HG03066 (cell line): ENCODE measurements at regions not wholly inside any gene's neighbourhood (a gene's known extent, or its start where the extent isn't known, plus 50 kb on each side); places are given as distances from the start of the nearest gene placed in this dataset.
"Not testable (repeated sequence)": the region's sequence is repeated elsewhere in the genome, so short reads cannot be mapped to it uniquely, and the experiment has no call there.

ENCODE experiments used
- ATAC-seq: cut with Tn5 transposase; IDR thresholded peaks from one replicate; pipeline ENCODE4 v1.9.1; 2021; ENCODE audit warnings: low read depth; ENCODE audit not compliant: unreplicated experiment

DNA sequence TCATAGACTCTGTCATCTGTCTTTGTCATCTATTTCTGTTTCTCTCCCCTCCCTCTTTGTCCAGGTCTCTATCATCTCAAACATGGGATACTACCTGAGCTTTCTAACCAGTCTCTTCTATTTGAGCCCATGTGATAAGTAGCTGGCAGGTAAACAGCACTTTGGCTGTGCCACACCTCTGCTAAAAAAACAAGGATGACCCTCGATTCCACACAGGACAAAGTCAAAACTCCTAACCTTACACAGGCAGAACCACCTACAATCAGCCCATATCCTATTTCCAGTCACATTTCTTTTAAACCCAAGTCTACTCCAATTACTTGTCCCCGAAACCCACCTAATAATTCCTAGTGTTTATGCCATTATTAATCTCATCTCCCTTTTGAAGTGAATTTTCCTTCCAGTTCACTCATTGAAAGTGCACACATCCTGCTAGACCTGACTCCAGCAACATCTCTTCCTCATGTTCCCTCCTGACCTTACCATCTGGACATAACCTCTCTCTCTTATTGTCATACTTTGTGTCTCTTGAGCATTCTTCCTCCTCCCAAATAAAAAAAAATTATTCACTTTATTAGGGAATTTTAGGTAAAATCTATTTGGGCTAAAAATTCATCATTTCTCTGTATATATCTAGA, 256.1 kb upstream of the ONECUT1 start:
- ATAC-seq = no peak

DNA sequence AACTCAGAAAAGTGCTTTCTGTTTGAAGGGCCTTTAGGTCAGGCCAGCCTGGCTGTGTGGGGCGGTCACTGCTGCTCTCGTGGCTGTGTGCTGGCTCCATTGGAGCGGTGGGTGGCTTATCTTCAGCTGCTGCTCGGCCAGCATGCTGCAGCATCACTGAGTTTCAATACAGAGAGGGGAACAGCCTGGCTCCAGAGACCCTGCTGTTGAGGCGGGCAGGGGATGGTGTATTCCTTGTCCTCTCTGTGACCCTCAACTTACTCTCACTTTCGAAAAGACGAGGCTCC, 248.5 kb upstream of the ONECUT1 start:
- no peak for ATAC-seq

DNA sequence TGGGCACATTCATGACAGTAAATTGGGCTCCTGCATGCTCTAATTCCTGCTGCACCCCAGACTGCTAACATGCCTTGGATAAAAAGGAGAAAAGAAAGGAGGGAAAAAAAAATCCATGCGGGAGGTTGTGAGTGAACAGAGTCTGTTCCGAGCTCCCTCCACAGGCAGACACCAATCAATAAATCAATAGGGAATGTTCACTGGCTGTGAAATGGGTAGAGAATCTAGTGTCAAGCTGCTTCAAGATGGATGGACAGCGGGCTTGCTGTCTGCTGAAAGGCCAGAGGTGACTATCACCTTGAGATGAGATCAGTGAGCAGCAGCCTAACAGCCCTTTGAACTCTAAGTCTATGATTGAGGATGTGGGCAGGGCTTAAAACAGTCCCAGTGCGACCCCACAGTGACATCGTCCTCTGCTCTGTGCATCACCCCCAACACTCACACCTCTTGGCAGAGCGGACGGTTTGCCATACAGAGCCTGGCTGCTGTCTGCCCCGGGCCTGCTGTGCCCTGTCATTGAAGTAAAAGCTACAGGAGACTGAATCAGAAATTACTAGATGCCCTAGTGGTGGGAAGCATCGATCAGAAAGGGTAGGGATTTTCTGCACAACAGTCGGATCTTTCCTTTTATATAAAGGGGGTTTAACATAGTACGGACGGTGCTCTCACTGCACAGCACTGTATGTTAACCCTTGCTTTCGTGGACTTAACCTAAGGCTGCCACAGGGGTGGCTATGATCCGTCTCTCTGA, 247.9 kb upstream of the ONECUT1 start:
- no peak for ATAC-seq

DNA sequence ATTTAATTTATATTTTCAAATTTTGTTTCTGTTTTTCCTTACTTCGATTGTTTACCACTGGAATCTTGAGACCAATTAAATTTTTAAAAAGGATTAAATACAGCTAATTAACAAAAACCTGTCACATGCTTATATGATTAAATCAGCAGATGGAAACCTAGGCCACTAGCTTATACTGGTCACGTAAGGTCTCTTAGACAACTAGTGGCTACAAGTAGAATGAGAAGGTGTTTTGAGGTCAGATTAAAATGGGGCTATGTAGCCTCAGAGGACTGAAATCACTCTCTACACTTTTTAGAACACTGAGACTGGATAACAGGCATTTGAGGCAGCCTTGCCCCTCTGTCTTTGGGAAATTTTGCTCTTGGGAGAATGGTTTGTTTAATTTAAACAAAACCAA, 246.5 kb upstream of the ONECUT1 start:
- no peak for ATAC-seq

DNA sequence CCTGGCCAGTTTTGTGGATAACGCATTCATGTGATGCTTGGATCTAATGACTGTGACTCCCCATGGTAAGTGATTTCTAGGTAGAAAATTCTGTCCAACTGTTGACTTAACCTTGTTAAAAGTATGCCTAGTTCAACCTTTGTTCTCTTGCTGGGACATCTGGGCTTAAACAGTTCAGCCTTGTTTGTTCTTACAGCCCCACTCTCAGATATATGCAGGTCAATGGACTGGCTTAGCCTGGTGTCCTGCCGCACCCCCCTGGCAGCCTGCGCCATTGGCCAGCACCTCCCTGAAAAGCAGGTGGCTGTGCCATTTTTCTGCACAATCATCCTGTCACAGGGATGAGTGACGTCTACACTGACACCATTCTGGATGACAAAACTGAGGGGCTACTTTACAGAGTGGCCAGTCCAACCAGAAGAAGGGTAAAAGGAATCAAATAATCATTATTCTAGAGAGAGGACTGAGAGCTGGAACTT, 244.7 kb upstream of the ONECUT1 start:
- ATAC-seq = no peak

DNA sequence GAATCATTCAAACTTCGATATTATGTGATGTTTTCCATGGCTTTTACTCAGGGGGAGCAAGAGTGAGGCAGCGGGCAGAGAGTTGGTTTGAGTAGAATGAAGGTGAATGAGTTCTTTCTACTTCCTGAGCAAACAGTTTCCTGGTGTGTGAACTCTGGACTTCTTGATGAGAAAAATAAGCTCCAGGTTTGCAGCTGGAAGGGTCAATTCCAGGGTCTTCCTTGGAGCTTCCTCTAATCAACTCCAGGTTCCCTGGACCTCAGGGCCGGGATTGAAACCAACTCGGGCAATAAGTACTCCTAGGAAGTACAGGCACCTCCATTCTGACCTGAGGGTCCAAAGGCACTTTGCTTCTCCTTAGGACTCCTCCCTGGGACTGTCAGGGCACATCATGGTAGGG, 243.6 kb upstream of the ONECUT1 start:
- no peak for ATAC-seq

DNA sequence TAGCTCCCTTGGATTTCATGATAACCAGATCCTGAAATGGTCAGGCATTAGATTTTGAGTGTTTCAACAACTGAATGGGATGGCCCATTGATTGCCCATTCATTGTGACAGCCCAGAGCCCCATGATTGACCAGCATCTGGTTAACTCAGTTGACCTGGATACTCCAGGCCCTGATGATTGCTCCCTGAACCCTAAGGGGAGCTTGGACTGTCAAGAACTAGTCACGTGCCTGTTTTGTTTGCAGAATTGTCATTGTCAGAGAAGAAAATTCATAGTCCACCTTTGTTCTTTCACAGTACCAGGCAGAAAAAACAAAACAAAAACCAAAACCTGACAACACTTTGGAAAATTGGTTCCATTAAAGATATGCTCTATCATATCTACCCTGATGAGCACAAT, 241.3 kb upstream of the ONECUT1 start:
- ATAC-seq = no peak

DNA sequence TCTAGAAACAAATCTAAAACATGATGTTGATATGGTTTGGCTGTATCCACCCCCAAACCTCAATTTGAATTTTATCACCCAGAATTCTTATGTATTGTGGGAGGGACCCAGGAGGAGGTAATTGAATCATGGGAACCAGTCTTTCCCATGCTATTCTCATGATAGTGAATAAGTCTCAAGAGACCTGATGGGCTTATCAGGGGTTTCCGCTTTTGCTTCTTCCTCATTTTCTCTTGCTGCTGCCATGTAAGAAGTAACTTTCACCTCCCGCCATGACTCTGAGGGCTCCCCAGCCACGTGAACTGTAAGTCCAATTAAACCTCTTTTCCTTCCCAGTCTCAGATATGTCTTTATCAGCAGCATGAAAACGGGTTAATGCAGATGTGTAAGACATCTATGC, 232.7 kb upstream of the ONECUT1 start:
- ATAC-seq = no peak

DNA sequence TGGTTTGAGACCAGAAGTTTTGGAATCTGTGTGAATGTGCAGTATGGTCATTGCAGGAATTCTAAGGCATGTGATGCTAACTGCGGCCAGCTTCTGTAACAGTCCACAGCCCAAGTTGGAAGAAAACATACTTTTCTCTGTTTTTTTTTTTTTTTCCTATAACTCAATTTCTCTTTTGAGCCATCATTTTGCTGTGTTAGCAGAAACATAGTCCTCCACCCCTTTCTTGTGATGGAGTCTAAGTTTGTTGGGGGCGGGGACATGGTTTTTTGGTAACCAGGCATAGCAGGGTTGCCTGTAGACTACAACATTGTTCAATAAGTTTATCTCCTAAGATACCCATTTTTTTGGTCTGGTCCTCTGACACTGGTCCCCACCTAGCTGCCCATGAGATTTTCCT, 223.2 kb upstream of the ONECUT1 start:
- no peak for ATAC-seq

DNA sequence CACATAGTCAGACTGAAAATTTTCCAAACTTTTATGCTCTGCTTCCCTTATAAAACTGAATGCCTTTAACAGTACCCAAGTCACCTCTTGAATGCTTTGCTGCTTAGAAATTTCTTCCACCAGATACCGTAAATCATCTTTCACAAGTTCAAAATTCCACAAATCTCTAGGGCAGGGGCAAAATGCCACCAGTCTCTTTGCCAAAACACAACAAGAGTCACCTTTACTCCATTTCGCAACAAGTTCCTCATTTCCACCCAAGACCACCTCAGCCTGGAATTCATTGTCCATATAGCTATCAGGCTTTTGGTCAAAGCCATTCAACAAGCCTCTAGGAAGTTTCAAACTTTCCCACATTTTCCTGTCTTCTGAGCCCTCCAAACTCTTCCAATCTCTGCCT, 221.6 kb upstream of the ONECUT1 start:
- ATAC-seq = not testable (repeated sequence)

DNA sequence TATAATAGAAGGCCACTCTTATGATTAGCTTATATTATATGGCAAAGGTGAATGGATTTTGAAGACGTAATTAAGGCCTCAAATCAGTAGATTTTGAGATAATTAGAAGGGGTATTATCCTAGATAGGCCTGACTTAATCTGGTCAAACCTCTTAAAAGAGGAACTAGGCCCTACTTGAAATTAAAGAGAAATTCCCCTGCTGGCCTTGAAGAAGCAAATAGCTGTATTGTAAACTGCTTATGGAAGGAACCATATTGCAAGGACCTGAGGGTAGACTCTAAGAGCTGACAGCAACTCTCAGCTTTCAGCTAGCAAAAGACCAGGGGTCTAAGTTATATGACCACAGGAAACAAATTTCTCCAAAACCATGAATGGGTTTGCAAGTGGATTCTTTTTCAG, 219.0 kb upstream of the ONECUT1 start:
- ATAC-seq = no peak

DNA sequence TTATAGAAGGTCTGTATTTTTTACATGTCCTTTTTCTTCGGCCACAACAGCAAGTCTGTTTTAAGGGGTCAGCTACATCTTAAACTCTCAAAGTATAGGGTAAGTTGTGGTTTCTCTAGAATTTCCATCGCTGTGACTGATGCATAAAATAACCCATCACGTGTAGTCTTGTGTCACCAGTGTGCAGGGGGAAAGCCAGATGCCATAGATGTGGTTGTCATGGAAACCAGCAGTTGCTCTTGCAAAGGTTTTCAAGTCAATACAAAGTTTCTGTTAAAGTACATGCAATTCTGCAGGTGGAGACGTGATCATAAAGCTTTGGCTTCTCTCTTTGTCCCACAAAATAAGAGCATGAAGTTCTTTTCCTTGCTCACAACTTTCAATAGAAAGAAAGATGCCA, 210.3 kb upstream of the ONECUT1 start:
- ATAC-seq = no peak

DNA sequence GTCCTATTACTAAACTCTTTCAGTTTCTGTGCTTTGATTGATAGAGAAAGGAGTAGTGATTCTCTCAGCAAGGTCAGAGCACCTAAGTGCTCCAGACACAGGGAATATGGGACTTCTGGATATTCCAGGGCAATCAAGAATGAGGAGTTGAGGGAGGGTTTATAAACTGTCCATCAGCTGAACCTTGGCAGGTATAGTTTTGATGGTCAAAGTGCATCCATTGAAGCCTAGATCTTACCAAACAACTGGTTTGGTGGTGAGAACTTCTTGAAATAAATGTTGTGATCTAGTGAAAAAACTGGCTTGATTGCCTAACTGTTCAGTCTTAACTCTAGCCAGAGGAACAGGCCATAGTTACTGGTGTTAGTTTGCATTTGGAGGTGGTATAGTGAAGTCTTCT, 207.0 kb upstream of the ONECUT1 start:
- ATAC-seq = no peak

DNA sequence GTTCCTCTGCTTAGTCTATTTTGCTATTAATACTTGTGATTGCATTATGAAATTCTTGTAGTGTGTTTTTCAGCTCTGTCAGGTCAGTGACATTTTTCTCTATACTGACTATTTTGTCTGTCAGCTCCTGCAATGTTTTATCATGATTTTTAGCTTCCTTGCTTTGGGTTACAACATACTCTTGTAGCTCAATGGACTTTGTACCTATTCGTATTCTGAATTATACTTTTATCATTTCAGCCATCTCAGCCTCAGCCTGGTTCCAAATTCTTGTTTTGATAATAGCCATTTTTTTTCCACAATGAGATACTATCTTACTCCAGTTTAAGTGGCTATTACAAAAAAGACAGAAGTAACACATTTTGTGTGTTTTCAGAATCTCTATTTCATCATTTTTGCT, 204.2 kb upstream of the ONECUT1 start:
- no peak for ATAC-seq

DNA sequence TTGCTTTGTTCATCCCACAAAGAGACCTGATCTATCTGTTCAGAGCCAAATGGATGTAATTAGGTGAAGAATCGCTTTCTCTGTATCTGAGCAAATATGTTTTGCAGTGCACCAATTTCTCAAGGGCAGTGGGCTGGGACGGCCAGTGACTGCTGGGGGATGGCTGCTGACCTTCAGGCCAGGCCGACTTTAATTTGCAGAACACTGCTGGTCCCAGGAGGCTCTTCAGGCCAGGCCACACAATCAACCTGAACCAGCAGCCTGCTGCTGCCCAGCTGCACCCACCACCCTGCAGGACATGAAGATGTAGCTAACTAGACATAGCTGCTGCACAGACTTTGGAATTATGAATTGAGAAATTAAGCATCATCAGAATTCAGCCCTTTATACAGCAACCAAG, 194.4 kb upstream of the ONECUT1 start:
- ATAC-seq = no peak

DNA sequence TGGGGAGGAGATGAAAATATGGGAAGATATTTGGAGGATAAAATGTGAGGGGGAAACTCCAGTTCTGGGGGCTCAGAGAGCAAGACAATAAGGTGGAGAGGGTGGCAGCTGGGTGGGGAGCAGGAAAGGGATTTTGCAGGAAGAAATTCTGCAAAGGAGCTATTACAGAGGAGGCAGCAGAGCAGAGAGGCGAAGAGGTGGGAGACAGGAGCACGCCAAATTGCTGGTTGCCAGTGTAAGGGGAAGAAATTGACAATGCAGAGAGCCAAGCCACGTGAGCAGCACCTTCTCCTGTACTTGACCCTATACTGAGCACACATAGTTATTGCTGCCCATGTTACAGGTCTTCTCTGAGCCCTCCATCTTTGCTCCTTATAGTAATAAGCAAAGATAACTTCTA, 190.3 kb upstream of the ONECUT1 start:
- no peak for ATAC-seq

DNA sequence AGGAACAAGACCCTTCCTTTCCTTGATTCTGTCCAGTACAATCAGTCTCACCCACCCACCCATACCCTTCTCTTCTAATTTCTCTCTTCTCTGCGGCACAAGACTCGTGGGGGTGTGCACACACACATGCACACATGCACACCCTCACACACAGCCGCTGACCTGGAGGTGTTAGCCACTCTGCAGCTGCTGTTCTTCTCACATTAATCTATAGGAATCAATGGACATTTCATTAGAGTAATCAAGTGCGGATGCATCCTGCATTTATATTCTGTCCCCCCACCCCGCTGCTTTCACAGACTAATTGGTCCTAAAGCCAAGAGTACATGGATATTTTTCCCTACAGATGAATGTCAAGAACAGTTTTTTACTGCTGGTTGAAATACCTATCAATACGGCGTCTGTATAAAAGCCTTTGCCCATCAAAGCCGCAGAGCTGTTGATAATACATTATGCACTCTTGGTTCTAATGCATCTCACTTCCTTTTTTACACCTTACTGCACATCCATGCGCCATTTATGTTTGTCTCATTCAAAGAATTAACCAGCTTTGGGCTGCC, 186.5 kb upstream of the ONECUT1 start:
- ATAC-seq = no peak

DNA sequence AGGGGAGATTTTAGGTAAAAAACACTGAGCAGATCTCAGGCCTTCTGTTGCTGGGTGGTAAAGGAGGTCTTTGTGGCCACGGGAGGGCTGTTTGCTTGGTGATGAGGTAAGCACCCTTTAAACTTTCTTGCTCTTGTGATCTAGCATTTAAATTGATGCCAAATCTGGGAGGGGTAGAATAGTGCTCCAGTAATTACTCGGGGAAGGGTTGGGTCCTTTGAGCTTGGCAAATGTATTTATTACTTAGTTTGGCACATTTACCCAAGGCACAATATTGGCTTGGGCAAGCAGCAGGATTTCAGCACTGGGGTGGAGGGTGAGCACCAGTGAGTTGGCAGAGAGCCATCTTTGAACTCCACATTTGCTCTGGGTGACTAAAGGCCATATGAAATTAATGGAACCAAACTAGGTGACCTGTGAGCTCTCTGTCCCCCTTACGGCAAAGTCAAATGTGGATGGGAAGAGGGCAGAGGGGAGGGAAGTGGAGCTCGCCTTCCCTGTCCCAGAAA, 185.9 kb upstream of the ONECUT1 start:
- ATAC-seq = no peak

DNA sequence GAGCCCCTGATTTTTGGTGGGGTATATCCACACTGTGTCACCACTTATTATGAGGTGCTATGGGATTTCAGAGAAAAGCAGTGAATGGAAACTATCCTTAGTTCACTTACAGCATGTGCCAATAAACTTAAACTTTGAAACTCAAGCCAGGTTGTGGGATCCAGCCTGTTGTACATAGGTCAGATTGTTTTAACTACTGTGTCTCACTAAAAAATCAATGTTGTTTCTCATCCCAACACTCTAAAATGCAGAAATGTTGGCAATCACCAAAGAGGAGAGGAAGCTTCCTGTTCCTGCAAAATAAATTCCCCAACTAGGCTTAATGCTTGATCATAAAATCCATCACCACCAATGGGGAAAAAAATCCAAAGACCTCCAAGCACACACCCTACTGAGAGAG, 173.7 kb upstream of the ONECUT1 start:
- ATAC-seq = no peak

DNA sequence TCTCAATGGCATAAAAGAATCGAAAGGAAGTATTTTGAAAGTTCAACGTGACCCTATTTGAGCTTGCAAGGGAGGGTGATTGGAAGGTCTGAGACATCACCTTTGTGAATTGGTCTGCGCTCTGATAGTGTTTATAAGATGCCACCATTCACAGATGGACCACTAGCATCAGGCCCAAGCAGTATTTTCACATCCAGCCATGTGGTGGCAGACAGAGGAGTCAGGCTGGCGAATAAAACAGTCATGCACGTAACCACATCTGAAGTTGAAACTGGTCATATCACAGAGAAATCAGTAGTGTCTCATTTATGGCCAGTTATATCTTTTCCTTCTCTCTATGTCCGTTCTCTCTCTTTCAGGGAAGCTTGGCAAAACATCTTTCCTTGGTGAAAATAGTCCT, 170.1 kb upstream of the ONECUT1 start:
- no peak for ATAC-seq

DNA sequence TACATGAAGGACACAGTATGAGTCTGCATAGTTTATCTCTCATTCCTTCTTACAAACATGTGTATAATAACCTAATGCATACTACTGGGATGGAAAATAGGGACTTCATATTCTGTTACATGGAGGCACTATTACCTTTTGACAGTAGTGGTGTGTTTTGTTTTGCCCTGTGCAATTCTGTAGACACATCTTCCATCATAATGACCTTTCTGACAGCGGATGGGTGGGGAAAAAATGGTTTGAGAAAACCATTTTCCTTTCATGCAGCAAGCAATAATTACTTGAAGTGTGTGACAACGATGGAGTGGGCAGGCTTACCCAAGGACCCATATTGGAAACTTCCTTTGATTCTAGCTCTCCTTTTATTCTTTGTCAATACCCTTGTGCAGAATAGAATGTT, 153.6 kb upstream of the ONECUT1 start:
- no peak for ATAC-seq

DNA sequence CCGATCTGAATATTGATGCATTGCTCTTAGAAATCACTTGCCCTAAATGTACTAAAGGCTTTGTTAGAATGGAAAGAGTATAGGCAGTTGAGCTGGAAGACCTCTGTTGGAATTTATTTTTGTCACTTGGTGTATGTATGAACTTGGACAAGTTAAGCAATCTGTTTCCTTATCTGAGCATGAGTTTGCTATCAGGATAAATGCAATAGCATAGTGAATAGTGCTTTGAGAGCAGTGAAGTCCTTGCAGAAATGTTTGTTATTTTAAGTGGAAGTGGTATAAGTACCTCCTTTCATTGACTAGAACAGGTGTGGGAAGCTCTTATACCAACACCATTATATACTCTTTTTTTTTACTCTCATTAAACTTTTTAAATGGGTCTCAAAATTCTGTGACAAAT, 146.4 kb upstream of the ONECUT1 start:
- ATAC-seq = no peak
